A673 (cell line): ENCODE measurements at regions not wholly inside any gene's neighbourhood (a gene's known extent, or its start where the extent isn't known, plus 50 kb on each side); places are given as distances from the start of the nearest gene placed in this dataset.

ENCODE experiments used
- BruUV-seq: library from RNA; stranded (reverse); fragments of 400-500 nt; replicated peaks from 2 replicates; lab custom pipeline; 2021; lab: Mats Ljungman, UMichigan
- CTCF ChIA-PET: fragments of 300-600 bp; sonication (Branson Sonifier 250); formaldehyde crosslinking; loops from one replicate; lab custom pipeline; 2022; ENCODE audit warnings: antibody characterized with exemption; lab: Charles Lee
- POLR2A ChIA-PET: fragments of 300-600 bp; sonication (Branson Sonifier 250); formaldehyde crosslinking; loops from one replicate; lab custom pipeline; 2022; ENCODE audit warnings: antibody characterized with exemption; ENCODE audit not compliant: low non-redundant PET; lab: Charles Lee
- DNase-seq: peaks from one replicate; pipeline ENCODE4 v3.0.0-alpha.2; 2015; ENCODE audit warnings: low spot score
- H3K27ac ChIP-seq: fragments of 200-600 bp; sonication (generic); 2 replicates; pipeline ENCODE4 v1.5.1; 2016; ENCODE audit warnings: mixed run types, low read depth, mild to moderate bottlenecking, mixed read lengths, antibody characterized with exemption, low read length; ENCODE audit not compliant: poor library complexity, severe bottlenecking
- H3K27me3 ChIP-seq: fragments of 200-600 bp; sonication (generic); replicated peaks from 2 replicates; pipeline ENCODE4 v1.6.1; 2017; ENCODE audit warnings: mixed run types, low read depth, mild to moderate bottlenecking, mixed read lengths, antibody characterized with exemption, low read length; ENCODE audit not compliant: insufficient read depth, poor library complexity
- H3K36me3 ChIP-seq: fragments of 200-600 bp; sonication (generic); 2 replicates; pipeline ENCODE4 v1.6.1; 2016; ENCODE audit warnings: mixed run types, mild to moderate bottlenecking, mixed read lengths, antibody characterized with exemption, low read length; ENCODE audit not compliant: insufficient read depth, poor library complexity, severe bottlenecking
- H3K4me1 ChIP-seq: fragments of 200-600 bp; sonication (generic); 2 replicates; pipeline ENCODE4 v1.6.1; 2017; ENCODE audit warnings: mixed run types, mild to moderate bottlenecking, mixed read lengths, antibody characterized with exemption, low read length; ENCODE audit not compliant: insufficient read depth, poor library complexity, severe bottlenecking
- H3K4me3 ChIP-seq: fragments of 200-600 bp; sonication (generic); 2 replicates; pipeline ENCODE4 v1.5.1; 2016; ENCODE audit warnings: low read depth, mixed run types, mild to moderate bottlenecking, mixed read lengths, low read length; ENCODE audit not compliant: poor library complexity, severe bottlenecking
- H3K9me3 ChIP-seq: fragments of 200-600 bp; sonication (generic); 2 replicates; pipeline ENCODE4 v1.6.1; 2016; ENCODE audit warnings: mixed run types, low read depth, mild to moderate bottlenecking, mixed read lengths, antibody characterized with exemption, low read length; ENCODE audit not compliant: poor library complexity, severe bottlenecking
- CTCF ChIP-seq: fragments of 300-800, 200-600 bp; sonication (generic); conservative IDR thresholded peaks from 2 replicates; pipeline ENCODE4 v1.5.1; 2017; ENCODE audit warnings: low read depth, mild to moderate bottlenecking, antibody characterized with exemption, low read length, moderate library complexity, mixed read lengths
- EZH2 ChIP-seq: fragments of 200-600 bp; sonication (generic); IDR thresholded peaks from 2 replicates; pipeline ENCODE4 v1.6.1; 2017; ENCODE audit warnings: borderline replicate concordance, low read depth, mild to moderate bottlenecking, mixed read lengths, antibody characterized with exemption, low read length; ENCODE audit not compliant: poor library complexity, severe bottlenecking
- intact Hi-C: fragments of 100-400 bp; cut with micrococcal nuclease; formaldehyde crosslinking; loops from one replicate; pipeline ENCODE4 v1.10.0; 2022; ENCODE audit not compliant: unreplicated experiment

- ChIA-PET CTCF (no interaction called here), POLR2A (no interaction called here)
- H3K9me3 ChIP-seq = peaks cover 21% of the 10 kb centered on the region
- H3K27me3 ChIP-seq = no peaks in the 10 kb centered on the region
- H3K4me1 ChIP-seq = no peaks in the 10 kb centered on the region
- TF ChIP-seq EZH2 (no peak), CTCF (no peak)
- no peak overlapping the region for H3K4me3 ChIP-seq
- DNase-seq = no peak
- intact Hi-C loops = no loop called here
- H3K36me3 ChIP-seq = no peaks in the 10 kb centered on the region
- no TSS peak for BruUV-seq
- H3K27ac ChIP-seq = no peak overlapping the region
These were observed 97.9 kb upstream of the UST start for GRCh38 chr6:148648754-148649453.

GRCh38 chr6:148649454-148649963, 97.3 kb upstream of the UST start:
- H3K4me1 ChIP-seq = no peaks in the 10 kb centered on the region
- DNase-seq = no peak
- H3K9me3 ChIP-seq = peaks cover 27% of the 10 kb centered on the region
- CTCF ChIA-PET = no interaction called here
- H3K36me3 ChIP-seq = no peaks in the 10 kb centered on the region
- no peaks in the 10 kb centered on the region for H3K27me3 ChIP-seq
- H3K27ac ChIP-seq = no peak overlapping the region
- no peak for TF ChIP-seq EZH2
- no TSS peak for BruUV-seq
- POLR2A ChIA-PET = no interaction called here
- H3K4me3 ChIP-seq = no peak overlapping the region
- intact Hi-C loops = no loop called here

GRCh38 chr6:148650941-148651505, 95.8 kb upstream of the UST start:
- DNase-seq = no peak
- BruUV-seq = no TSS peak
- Histone ChIP-seq H3K36me3 (no peaks in the 10 kb centered on the region), H3K4me3 (no peak overlapping the region), H3K27me3 (no peaks in the 10 kb centered on the region), H3K4me1 (no peaks in the 10 kb centered on the region), H3K9me3 (peaks cover 27% of the 10 kb centered on the region), H3K27ac (no peak overlapping the region)
- no peak for TF ChIP-seq CTCF
- TF ChIP-seq EZH2 = no peak
- ChIA-PET CTCF (no interaction called here), POLR2A (no interaction called here)
- intact Hi-C loops = no loop called here

- ChIA-PET POLR2A (no interaction called here), CTCF (no interaction called here)
- Histone ChIP-seq H3K4me1 (no peaks in the 10 kb centered on the region), H3K27ac (no peak overlapping the region), H3K9me3 (peaks cover 27% of the 10 kb centered on the region), H3K4me3 (no peak overlapping the region), H3K27me3 (no peaks in the 10 kb centered on the region), H3K36me3 (no peaks in the 10 kb centered on the region)
- TF ChIP-seq EZH2 = no peak
- TF ChIP-seq CTCF = no peak
- intact Hi-C loops = no loop called here
- BruUV-seq = no TSS peak
- DNase-seq = no peak
These were observed 94.6 kb upstream of the UST start for GRCh38 chr6:148652205-148652604.
